ENCODE measurements at regions not wholly inside any gene's neighbourhood (a gene's known extent, or its start where the extent isn't known, plus 50 kb on each side); places are given as distances from the start of the nearest gene placed in this dataset.
A peak's percentile ranks its signal among the peaks of the same experiment; 100 is the strongest.

GRCh38 chr6:15966000-15966520, 162.8 kb upstream of the MYLIP start:
- H3K27me3 ChIP-seq (ENCODE audit: control insufficient read depth, insufficient read depth, low read length), result no peaks in the 10 kb centered on the region
- no peaks in the 10 kb centered on the region for H3K36me3 ChIP-seq (ENCODE audit: control insufficient read depth, insufficient read depth, low read length)
- FAIRE-seq, result no peak
- DNase-seq (ENCODE audit: low read depth), result no peak
- TF ChIP-seq, protein P1, sequence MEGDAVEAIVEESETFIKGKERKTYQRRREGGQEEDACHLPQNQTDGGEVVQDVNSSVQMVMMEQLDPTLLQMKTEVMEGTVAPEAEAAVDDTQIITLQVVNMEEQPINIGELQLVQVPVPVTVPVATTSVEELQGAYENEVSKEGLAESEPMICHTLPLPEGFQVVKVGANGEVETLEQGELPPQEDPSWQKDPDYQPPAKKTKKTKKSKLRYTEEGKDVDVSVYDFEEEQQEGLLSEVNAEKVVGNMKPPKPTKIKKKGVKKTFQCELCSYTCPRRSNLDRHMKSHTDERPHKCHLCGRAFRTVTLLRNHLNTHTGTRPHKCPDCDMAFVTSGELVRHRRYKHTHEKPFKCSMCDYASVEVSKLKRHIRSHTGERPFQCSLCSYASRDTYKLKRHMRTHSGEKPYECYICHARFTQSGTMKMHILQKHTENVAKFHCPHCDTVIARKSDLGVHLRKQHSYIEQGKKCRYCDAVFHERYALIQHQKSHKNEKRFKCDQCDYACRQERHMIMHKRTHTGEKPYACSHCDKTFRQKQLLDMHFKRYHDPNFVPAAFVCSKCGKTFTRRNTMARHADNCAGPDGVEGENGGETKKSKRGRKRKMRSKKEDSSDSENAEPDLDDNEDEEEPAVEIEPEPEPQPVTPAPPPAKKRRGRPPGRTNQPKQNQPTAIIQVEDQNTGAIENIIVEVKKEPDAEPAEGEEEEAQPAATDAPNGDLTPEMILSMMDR (IDR thresholded peaks at IDR 0.05; ENCODE audit: insufficient read depth, low read length, severe bottlenecking), result no peak
- H3K4me3 ChIP-seq (ENCODE audit: low read depth, low read length), result no peak overlapping the region

GRCh38 chr6:15962449-15962764, 166.5 kb upstream of the MYLIP start:
- H3K36me3 ChIP-seq (ENCODE audit: control insufficient read depth, insufficient read depth, low read length), result no peaks in the 10 kb centered on the region
- H3K27me3 ChIP-seq (ENCODE audit: control insufficient read depth, insufficient read depth, low read length), result no peaks in the 10 kb centered on the region

GRCh38 chr6:15961635-15962448, 167.0 kb upstream of the MYLIP start:
- H3K4me3 ChIP-seq (ENCODE audit: low read depth, low read length), result no peak overlapping the region
- no peaks in the 10 kb centered on the region for H3K36me3 ChIP-seq (ENCODE audit: control insufficient read depth, insufficient read depth, low read length)
- DNase-seq (ENCODE audit: low read depth) (no peak), FAIRE-seq (no peak)
- H3K27me3 ChIP-seq (ENCODE audit: control insufficient read depth, insufficient read depth, low read length), result no peaks in the 10 kb centered on the region
- TF ChIP-seq, protein P1 (IDR thresholded peaks at IDR 0.05; ENCODE audit: insufficient read depth, low read length, severe bottlenecking), result no peak

More at GRCh38 chr6:15962449-15962764, 166.5 kb upstream of the MYLIP start:
- DNase-seq (ENCODE audit: low read depth), result peak; percentile 73
- TF ChIP-seq, protein P1 (IDR thresholded peaks at IDR 0.05; ENCODE audit: insufficient read depth, low read length, severe bottlenecking), result no peak
- H3K4me3 ChIP-seq (ENCODE audit: low read depth, low read length), result no peak overlapping the region
- FAIRE-seq, result no peak

- peak; percentile 32 for FAIRE-seq
- Histone ChIP-seq H3K36me3 (ENCODE audit: control insufficient read depth, insufficient read depth, low read length) (no peaks in the 10 kb centered on the region), H3K27me3 (ENCODE audit: control insufficient read depth, insufficient read depth, low read length) (no peaks in the 10 kb centered on the region), H3K4me3 (ENCODE audit: low read depth, low read length) (no peak overlapping the region)
- no peak for DNase-seq (ENCODE audit: low read depth)
- TF ChIP-seq, protein P1 (IDR thresholded peaks at IDR 0.05; ENCODE audit: insufficient read depth, low read length, severe bottlenecking), result no peak
Measured at GRCh38 chr6:15960740-15961634, 167.9 kb upstream of the MYLIP start.

DNA sequence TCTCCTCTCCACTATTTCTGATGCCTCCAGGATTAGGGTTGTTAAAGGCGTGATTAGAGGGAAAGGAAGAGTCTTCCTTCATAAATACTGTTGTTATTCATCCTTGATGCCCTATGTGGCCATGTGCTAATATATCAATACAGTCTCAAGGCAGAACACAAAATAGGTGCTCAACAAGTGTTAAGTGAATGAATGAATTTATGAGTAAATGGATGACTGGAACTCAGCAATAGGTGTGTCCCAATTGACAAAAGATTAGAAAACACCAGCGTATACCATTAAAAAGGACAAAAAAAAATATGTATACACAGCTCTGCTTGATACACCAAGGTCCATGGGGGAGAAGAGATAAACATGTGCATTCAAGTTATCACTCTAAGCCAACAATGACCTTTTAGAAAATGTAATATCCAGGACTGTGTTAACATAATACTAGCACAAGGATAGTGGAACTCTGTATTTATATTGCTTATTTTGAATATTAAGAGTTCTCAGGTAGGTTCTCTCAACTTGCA, 171.2 kb upstream of the MYLIP start:
- no peak for DNase-seq (ENCODE audit: low read depth)
- Histone ChIP-seq H3K27me3 (ENCODE audit: control insufficient read depth, insufficient read depth, low read length) (no peaks in the 10 kb centered on the region), H3K4me3 (ENCODE audit: low read depth, low read length) (no peak overlapping the region), H3K36me3 (ENCODE audit: control insufficient read depth, insufficient read depth, low read length) (no peaks in the 10 kb centered on the region)
- FAIRE-seq, result no peak
- TF ChIP-seq, protein P1 (IDR thresholded peaks at IDR 0.05; ENCODE audit: insufficient read depth, low read length, severe bottlenecking), result no peak

Measured in bronchial epithelial cell (primary cell).